ENCODE measurements at regions not wholly inside any gene's neighbourhood (a gene's known extent, or its start where the extent isn't known, plus 50 kb on each side); places are given as distances from the start of the nearest gene placed in this dataset.

- no peak overlapping the region for H3K56ac ChIP-seq (ENCODE audit: insufficient read length, low read depth, low read length)
- no peaks in the 10 kb centered on the region for H3K79me1 ChIP-seq (ENCODE audit: insufficient read depth, low read depth, low read length, poor library complexity, severe bottlenecking)
- H3K4me2 ChIP-seq (ENCODE audit: insufficient read depth, insufficient read length, low read length), result no peak overlapping the region
- H3K4me1 ChIP-seq (ENCODE audit: insufficient read depth, low read length), result no peaks in the 10 kb centered on the region
- no peak overlapping the region for H3K23ac ChIP-seq (ENCODE audit: insufficient read length, low read depth, low read length)
- H3K27me3 ChIP-seq (ENCODE audit: insufficient read depth, low read length), result no peaks in the 10 kb centered on the region
- H3K9me3 ChIP-seq (ENCODE audit: control insufficient read depth, low read depth, low read length), result no peaks in the 10 kb centered on the region
- Mint-ChIP-seq H3K9me3 (no peaks in the 10 kb centered on the region), H3K27me3 (ENCODE audit: low read depth) (no peaks in the 10 kb centered on the region), H3K36me3 (ENCODE audit: insufficient read depth in 1 of 3, low read depth in 3 of 3) (no peaks in the 10 kb centered on the region), H3K27ac (no peak overlapping the region), H3K4me3 (no peak overlapping the region), H3K4me1 (peaks cover 4 to 6% of the 10 kb centered on the region in 2 experiments)
- H4K20me1 ChIP-seq (ENCODE audit: control insufficient read depth, insufficient read depth, insufficient read length), result no peaks in the 10 kb centered on the region
- H4K5ac ChIP-seq (ENCODE audit: insufficient read length, low read depth, low read length), result no peak overlapping the region
- H2BK20ac ChIP-seq (ENCODE audit: low read depth, low read length, poor library complexity, severe bottlenecking), result no peak overlapping the region
- no peak overlapping the region for H2AFZ ChIP-seq (ENCODE audit: low read length)
- no peaks in the 10 kb centered on the region for H3K79me2 ChIP-seq (ENCODE audit: insufficient read depth, low read length)
- H2BK5ac ChIP-seq (ENCODE audit: insufficient read length, low read length), result no peak overlapping the region
- no peak overlapping the region for H2BK12ac ChIP-seq (ENCODE audit: insufficient read length, low read depth, low read length)
- no peak overlapping the region for H2BK15ac ChIP-seq (ENCODE audit: low read depth, low read length)
- no peak overlapping the region for H3T11ph ChIP-seq (ENCODE audit: low read length)
- no peak overlapping the region for H3K18ac ChIP-seq (ENCODE audit: insufficient read length, low read depth, low read length)
- H2AK5ac ChIP-seq (ENCODE audit: insufficient read length, low read length), result no peak overlapping the region
- no peak overlapping the region for H4K8ac ChIP-seq (replicated peaks; ENCODE audit: insufficient read length, low read depth, low read length)
- TF ChIP-seq CTCF (conservative IDR thresholded peaks at IDR 0.05), result no peak
- no peak overlapping the region for H2BK120ac ChIP-seq (ENCODE audit: low read depth, low read length, poor library complexity, severe bottlenecking)
- H3K23me2 ChIP-seq (ENCODE audit: insufficient read length, low read depth, low read length, poor library complexity, severe bottlenecking), result no peaks in the 10 kb centered on the region
- H3K14ac ChIP-seq (ENCODE audit: insufficient read depth, low read length), result no peak overlapping the region
- H3K4ac ChIP-seq (ENCODE audit: low read depth, low read length), result no peak overlapping the region
- DNase-seq, result no peak
- H3K9ac ChIP-seq (ENCODE audit: extremely low read depth, insufficient read length, low read length), result no peak overlapping the region
- no peak overlapping the region for H3K27ac ChIP-seq (ENCODE audit: insufficient read length, low read depth, low read length)
- H4K91ac ChIP-seq (ENCODE audit: insufficient read length, low read depth, low read length), result no peak overlapping the region
Measured at GRCh38 chr3:18772699-18773305, 347.7 kb upstream of the SATB1 start.
